ENCODE measurements at regions not wholly inside any gene's neighbourhood (a gene's known extent, or its start where the extent isn't known, plus 50 kb on each side); places are given as distances from the start of the nearest gene placed in this dataset.

DNA sequence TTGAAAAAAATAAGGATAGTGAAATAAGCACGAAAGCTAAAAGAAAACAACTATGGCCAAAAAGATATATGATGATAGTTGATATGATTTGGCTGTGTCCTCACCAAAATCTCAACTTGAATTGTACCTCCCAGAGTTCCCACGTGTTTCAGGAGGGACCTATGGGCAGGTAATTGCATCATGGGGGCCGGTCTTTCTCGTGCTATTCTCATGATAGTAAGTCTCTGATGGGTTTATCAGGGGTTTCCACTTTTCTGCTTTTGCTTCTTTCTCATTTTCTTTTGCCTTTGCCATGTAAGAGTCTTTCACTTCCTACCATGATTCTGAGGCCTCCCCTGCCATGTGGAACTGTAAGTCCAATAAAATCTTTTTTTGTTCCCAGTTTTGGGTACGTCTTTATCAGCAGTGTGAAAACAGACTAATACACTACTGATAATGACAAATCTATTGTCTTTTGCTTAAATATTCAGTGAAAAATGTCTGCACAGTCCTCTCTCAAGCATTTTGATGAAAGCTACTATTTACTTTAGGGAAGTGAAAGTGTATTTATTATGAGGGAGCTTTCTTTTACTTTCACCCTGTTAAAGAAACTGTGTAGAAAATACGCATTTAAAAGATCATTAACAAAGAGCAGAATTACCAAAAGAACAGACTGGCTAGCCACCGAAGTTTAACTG, 389.1 kb downstream of the HTR1B start:
- no peak for DNase-seq (ENCODE audit: low spot score)

DNA sequence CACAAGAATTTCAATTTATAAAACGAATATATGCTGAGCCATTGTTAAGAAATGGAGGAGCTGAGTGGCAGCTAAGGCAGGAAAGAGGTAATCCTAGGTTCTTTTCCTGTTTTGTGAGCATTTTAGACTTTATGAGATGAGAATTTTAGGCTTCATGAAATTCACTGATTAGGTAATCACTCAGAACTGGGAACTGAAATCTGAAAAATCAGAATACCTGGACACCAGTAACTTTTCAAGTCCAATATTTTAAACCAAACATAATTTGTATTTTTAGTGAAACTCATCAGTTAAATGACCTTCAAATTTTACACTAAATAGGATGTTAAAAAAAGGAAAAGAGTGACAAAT, 389.9 kb downstream of the HTR1B start:
- no peak for DNase-seq (ENCODE audit: low spot score)

DNA sequence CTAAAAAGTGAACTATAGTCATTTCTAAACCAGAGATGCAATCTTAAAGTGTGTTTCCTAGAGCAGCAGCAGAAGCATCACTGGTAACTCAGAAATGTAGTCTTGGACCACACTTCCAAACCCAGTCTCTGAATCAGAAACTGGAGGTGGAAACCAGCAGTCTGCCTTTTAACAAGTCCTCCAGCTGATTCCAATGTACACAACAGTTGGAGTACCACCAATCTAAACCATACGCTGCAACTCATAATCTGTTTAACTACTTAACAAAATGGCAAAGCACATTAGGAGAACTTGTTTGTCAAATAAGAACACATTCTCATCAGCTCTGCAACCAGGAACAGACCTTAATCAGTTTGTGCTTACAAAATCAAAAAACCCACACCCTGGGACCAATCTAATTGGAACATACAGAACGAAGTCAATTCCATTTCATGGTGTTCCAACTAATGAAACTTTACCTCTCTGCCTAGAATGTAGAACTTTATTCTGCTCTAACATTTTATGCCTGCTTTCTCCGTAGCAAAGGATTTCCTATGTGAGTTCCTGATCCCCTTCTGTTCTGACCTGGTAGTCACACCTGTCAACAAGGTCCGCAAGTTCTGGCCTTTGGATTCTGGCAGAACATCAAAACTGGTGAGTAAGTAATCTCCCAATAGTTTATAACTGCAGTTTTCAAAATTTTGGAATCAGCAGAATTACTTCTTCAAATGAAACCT, 390.4 kb downstream of the HTR1B start:
- DNase-seq (ENCODE audit: low spot score) = no peak

DNA sequence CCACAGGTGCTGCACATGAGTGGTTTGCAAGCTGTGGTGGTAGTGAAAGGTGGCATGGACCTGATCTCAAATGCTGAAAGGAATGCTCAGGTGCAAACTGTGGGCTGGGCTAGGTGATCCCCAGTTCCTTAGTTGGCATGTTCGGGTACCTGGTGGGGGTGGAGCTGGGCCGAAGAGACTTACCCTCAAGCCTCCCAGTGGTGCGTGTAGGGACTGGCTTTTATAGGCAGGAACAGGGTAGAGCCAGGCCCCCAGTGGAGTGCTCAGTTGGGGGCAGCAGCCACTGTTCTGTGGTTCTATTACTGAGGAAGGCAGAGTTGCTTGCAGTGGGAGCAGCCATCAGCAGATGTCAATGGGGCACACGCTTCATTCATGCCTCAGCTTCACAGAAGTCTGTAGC, 399.8 kb downstream of the HTR1B start:
- no peak for DNase-seq (ENCODE audit: low spot score)

DNA sequence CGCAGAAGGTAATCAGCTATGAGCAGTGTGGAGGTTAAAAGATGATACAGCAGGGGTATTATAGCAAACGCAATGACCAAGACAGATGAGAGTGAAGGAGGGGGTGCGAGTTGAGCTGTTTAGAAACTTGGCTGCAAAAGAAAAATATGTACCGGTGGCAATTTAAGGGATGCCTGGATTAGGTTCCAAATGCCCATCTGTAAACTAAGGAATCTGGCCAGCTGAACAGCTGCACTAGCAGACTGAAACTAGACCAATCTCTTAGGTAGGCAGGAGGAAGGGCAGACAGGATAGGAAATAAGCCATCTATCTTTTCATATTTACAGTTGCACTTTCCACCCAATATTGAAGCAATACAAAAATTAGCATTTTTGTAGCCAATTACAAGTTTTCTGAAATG, 407.6 kb downstream of the HTR1B start:
- DNase-seq (ENCODE audit: low spot score) = no peak

DNA sequence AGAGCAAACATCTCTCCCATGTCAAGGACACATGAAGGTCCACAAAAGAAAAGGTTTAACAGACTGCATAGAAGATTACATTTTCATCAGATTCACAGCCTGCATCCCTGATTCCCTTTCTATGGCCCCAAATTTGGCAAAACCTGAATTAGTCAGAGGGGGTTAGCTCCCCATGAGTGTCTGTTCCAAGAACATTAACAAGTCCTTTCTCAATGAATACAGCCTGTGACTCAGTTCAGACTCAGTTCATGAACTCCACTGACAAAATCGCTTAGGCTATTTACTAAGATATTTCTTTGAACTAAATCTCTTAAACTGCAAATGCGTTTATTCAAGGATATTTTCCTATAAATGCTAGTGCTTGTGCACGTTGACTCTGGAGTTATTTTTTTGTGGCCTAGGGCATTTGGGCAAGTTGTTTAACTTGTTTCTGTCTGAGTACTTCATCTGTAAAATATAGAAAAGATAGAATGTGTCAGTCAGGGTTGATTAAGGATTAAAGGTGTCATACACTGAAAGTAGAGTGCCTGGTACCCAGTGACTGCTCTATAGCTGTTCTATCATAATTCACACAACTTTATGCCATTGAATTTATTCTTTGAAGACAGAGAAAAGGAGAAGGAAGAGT, 422.6 kb downstream of the HTR1B start:
- no peak for DNase-seq (ENCODE audit: low spot score)

DNA sequence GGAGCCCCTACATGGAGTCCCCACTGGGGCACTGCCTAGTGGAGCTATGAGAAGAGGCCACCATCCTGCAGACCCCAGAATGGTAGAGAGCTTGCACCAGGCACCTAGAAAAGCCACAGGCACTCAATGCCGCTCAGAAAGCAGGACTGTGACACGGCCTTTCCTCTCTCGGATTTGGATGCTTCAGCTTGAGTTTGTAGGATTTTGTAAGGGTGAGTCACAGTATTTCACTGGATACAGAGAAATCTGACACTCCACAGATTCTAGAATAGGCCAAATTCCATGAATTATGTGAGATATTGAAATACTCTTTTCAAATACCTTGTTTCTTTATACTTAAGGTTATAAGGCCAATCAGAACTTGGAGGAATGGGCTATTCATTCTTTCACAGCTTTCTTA, 424.5 kb downstream of the HTR1B start:
- DNase-seq (ENCODE audit: low spot score) = no peak

DNA sequence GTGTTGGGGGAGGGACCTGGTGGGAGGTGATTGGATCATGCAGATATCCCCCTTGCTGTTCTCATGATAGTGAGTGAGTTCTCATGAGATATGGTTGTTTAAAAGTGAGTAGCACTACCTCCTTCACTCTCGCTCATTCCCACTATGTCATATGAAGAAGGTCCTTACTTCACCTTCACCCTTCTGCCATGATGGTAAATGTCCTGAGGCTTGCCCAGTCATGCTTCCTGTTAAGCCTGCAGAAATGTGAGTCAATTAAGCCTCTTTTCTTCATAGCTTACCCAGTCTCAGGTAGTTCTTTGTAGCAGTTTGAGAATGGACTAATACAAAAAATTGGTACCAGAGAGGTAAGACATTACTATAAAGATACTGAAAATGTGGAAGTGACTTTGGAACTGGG, 425.9 kb downstream of the HTR1B start:
- no peak for DNase-seq (ENCODE audit: low spot score)

DNA sequence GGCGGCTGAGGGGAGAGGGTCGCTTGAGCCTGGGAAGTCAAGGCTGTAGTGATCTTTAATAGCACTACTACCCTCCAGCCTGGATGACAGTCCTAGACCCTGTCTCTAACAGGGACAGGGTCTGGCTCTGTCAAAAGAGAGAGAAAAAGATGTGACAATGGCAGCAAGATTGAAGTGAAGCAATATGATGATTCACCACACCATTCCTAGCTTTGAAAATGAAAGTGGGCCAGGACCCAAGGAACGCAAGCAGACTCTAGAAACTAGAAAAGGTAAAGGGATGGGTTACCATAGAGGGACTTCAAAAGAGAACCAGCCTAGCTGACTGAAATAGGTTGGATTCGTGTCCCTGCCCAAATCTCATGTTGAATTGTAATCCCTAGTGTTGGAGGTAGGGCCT, 426.9 kb downstream of the HTR1B start:
- no peak for DNase-seq (ENCODE audit: low spot score)

DNA sequence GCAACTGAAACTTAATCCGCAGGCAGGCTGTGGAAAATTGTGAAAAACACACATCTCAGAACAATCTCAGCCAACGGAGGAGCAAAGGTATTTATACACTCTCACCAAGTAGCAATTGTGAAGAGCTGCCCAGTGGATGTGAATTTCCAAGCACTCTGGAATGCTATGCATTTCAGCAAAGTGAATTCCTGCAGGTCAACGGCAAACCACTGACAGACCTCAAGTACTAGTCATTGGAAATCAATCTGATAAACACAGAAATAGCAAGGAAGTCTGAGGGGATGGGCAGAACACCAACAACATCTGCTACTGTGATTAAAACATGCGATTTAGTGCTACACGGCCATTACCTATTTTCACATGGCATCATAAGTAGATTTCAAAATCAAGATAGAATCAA, 429.1 kb downstream of the HTR1B start:
- no peak for DNase-seq (ENCODE audit: low spot score)

DNA sequence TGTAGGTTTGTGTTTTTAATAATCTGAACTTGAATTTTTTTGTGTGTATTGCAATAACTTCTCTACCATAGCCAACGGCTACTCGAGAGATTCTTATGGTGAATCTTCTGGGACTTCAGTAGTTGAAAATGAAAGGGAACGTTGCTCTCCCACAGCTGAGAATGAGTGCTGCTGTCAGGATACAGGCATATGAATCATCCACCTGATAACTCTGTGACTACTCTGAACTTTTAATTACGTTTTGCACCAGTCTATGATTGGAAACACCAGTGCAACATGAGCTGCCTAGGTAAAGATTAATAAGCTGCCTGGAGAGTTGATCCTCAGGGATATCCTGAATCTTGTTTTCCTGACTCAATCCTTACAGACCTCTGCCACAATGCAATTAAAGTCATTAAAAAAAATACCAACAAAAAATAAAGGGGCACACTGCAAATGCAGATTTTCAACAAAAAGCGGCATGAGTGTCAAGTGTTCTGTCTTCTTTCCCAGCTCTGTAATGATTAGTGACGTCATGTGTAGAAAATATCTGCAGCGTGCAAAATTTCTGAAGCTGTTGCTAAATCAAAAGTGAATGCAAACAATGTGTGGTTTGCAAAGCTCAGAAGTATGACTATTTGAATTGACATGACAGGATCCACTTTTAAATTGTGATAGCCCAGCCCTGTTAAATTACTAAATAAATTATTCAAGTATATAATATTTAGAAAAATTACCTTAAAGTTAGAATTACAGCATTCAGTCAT, 432.2 kb downstream of the HTR1B start:
- DNase-seq (ENCODE audit: low spot score) = no peak

DNA sequence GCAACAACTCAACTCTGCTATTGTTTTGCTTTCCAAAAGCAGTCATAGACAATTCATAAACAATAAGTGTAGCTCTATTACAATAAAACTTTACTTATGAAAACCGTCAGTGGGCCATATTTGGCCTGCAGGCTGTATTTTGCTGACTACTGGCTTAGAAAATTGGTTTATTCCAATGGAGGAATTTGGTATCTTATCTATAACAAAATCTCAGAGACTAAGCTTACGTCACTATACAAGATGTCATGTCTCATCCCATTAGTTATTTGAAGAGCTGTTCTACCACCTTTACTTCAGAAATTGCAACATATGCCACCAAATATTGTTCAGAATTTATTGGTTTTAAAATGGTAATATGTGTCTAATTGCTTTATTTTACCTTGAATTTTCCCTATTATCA, 436.9 kb downstream of the HTR1B start:
- DNase-seq (ENCODE audit: low spot score) = no peak

DNA sequence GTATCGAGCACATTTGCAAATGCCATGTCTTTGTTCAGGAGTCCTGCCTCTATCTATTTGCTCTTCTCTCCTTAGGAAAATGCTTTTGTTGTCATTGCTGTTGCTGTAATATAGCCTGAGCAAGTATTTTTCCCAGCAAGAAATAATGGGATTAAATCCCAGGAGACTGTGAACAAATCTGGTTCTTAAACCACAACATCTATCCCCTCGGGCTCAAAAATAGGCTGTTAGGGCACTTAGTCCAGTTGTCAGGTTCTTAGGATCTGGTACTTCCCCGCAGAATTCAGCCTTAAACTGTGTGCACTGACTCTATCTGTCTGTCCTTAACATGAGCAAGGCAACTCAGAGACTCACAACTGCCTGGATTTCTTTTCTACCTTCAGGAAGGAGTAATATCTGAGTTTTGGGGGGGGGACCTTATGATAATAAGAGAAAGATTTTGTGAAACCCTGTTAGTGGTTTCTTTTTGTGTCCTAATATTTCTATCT, 437.5 kb downstream of the HTR1B start:
- DNase-seq (ENCODE audit: low spot score) = no peak

DNA sequence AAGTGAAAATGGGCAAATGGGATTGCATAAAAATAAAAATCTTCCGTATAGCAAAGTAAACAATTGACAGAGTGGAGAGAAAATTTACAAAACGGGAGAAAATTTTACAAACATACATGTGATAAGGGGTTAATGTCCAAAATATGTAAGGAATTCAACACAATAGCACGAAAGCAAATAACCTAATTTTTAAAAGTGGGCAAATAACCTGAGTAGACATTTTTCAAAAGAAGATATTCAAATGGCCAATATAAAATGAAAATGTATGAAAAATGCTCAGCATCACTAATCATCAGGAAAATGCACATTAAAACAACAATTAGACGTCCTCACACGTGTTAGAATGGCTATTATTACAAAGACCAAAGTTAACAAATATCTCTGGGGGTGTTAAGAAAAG, 441.5 kb downstream of the HTR1B start:
- no peak for DNase-seq (ENCODE audit: low spot score)

DNA sequence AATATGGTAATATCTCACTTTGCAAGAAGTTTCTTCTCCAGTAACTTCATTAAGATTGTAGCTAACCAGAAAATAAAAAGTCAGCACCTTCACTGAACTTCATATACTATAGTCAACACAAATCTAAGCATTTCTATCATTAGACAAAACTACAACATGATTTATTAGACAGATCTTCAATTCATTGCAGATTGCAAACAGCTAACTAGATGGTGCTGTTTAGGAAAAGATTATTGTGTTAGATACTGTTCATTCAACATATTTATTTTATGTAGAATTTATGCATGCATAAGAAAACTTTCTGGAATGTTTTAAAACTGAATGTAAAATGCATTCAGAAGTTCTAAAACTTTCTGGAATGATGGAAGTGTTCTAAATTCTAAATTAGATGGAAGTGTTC, 442.1 kb downstream of the HTR1B start:
- no peak for DNase-seq (ENCODE audit: low spot score)

DNA sequence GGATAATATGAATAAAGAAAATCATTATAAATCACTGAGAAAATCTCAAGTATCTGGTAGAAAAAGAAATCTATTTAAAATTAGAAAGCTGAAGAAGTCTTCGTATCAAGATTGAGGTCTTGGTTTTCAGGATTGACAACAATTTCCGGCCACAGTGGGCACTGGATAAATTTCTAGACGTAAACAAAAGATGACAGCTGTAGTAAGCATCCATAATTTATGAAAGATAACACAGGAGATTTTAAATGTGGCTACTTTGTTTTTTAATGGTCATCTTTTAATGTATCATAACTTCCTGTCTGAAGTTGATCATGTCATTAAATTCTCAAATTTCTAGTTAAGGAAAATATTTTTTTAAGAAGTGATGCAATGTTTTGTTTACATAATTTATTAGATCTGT, 444.2 kb downstream of the HTR1B start:
- DNase-seq (ENCODE audit: low spot score) = no peak

DNA sequence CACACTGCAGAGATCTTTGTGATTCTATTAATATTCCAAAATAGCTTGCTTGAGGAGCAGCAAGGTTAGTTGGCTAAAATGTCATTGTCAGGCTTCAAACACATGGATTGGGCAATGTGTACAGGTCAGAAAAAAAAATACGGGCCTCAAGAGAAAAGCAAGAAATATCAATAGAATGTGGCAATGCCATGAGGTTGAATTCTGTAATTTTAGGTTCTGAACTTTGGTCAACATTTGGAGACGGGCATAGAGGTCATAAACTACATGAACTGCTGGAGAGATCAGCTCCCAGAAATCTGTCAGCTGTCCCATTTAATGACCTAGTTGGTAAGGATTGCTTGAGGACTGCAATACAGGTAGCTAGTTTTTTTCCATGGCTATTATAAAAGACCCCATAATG, 445.8 kb downstream of the HTR1B start:
- DNase-seq (ENCODE audit: low spot score) = no peak

DNA sequence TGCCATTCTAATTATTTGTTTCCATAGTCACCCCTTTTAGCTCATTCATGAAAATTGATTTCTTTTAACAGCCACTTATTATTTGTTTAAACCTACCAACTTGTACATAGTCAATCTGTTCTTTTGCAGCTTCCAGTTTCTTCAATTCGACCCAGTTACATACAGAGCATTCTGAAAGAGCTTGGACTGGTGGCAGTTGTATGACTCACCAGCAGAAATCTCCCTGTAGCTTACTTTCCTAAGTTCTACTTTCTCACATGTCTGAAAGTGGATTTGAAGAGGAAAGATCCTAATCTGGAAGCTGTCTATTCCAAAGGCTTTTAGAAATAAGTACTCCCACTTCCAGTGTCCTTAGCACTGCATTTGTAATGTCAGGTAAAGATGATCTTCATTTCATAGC, 447.9 kb downstream of the HTR1B start:
- DNase-seq (ENCODE audit: low spot score) = no peak

DNA sequence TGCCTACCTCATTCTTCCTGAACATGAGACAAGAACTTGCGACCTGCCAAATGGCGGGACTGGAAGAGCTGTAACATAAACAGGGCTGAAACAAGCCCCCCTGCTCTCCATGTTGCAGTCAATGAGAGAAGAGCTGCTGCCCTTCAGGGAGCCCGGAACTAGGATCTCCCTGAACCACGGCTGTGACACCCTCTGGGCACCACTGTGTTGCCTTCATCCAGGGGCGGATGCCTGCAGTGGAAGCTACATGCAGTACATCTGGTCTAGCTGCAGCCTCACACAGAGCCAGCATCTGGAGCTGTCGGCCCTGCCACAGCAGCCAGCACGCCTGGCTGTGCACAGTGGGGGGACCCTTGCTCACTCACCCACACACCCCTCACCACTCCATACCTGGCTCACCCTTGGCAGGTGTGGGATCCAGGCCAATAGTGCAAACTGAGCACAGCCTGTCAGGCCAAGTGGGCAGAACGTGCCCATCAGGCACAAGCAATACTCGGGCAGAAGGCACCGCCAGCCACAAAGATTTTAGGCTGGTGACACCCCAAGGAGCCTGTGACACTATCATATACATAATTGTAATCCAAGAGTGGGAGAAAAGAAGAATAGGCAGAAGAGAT, 451.3 kb downstream of the HTR1B start:
- no peak for DNase-seq (ENCODE audit: low spot score)

DNA sequence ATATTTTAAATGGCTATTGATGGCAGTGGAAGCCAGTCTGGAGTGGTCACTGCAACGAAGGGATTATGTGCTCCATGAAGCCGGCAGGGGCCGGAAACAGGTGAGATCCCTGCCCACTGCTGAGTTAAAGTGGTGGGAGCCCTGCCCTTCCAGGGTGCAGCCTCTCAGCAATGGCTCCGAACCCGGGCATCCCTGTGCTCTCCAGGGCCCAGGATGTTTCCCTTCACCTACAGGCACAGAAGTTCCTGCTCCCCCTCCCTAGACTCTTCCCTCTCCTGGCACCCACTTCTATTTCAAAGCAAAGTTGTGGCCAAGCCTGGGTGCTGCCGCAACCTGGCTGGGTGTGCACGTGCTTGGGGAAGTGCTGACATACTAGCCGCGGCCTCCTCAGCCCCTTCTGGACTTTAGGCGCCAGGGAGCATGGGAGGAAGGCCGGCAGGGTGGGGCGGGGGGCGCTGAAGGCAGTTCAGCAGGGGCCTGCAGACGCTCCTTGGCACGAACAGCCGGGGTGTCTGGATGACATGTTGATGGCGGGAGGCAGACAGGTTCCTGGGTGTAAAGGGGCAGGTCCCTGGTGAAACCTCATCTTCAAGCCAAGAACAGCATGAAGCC, 452.3 kb downstream of the HTR1B start:
- no peak for DNase-seq (ENCODE audit: low spot score)

DNA sequence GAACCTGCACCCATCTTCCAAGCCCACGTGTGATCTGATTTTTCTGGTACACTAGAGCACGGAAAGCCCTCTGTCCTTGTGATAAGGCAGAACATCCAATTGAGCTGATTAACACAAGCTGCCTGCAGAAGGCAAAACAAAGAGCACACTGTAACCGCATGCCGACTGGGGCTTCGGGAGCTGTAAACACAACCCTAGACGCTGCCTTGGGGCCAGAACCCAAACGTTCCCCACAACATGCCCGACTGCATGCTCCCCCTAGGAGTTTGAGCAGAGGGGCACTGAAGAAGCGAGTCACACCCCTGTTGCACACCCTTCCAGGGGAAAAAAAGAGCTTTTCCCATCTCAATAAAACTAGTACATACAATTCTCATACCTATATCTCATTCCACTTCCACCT, 470.7 kb downstream of the HTR1B start:
- no peak for DNase-seq (ENCODE audit: low spot score)

DNA sequence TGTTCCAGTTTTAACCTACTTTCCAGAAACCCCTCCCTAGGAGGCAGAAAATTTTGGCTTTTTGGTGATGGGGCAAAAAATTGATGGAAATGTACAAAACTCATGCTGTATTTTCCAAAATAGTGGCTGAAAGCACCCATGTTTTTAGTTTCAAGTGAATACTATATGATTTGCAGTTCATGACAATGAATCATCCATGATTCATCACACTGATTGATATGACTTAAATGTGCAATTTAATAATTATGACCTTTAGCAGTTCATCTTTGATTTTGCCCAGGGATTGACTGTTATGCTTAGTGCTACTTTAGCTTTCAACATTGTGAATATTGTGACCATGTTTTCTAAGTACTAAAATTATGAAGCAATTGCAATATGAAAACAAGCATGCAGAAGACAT, 478.7 kb downstream of the HTR1B start:
- no peak for DNase-seq (ENCODE audit: low spot score)
